ENCODE measurements at regions not wholly inside any gene's neighbourhood (a gene's known extent, or its start where the extent isn't known, plus 50 kb on each side); places are given as distances from the start of the nearest gene placed in this dataset.

DNA sequence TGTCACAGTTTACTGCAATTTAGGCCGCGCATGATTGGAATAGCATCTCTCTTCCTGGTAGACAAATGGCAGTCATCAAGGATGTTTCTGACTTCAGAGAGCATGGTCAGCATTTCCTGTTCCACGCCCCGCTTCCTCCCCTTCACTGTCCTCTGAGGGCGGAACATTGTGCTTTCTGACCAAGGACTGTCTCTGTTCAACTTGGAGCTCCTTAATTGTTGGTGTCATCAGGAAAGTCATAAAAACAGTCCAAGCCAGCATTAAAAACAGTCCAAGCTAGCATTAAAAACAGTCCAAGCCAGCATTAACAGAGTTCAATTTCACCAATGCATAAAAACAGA lies 301.3 kb upstream of the IRX4 start:
- Mint-ChIP-seq H3K9me3 (no peaks in the 10 kb centered on the region), H3K4me3 (no peak overlapping the region), H3K27me3 (peaks cover 13% of the 10 kb centered on the region), H3K36me3 (no peaks in the 10 kb centered on the region), H3K4me1 (no peaks in the 10 kb centered on the region), H3K27ac (no peak overlapping the region)
- DNase-seq, result no peak

- H3K4me1 Mint-ChIP-seq, result no peaks in the 10 kb centered on the region
- H3K9me3 Mint-ChIP-seq, result no peaks in the 10 kb centered on the region
- DNase-seq, result no peak
- H3K36me3 Mint-ChIP-seq, result no peaks in the 10 kb centered on the region
- H3K4me3 Mint-ChIP-seq, result no peak overlapping the region
- H3K27me3 Mint-ChIP-seq, result peaks cover 13% of the 10 kb centered on the region
- H3K27ac Mint-ChIP-seq, result no peak overlapping the region
These were observed 300.7 kb upstream of the IRX4 start for GRCh38 chr5:2183154-2184025.

DNA sequence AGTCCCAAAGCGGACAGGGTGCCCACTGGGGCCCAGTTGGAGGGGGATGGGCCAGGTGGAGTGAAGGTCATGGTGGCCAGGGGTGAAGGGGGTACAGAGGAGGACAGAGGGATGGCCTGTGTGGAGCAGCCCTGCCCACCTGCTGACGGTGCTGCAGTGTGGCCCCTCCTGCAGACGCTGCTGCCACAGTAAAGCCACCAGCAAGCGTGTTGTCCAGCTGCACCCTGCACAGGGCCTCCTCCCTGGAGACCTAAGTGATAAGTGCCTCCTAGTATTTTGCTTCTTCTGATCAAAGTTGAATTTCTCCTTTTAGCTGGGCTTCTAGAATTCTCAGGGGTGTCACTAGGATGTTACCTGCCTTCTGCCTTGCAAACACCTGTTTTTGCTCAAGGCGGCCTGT lies 299.3 kb upstream of the IRX4 start:
- Mint-ChIP-seq H3K27me3 (peaks cover 13% of the 10 kb centered on the region), H3K36me3 (no peaks in the 10 kb centered on the region), H3K9me3 (no peaks in the 10 kb centered on the region), H3K4me1 (no peaks in the 10 kb centered on the region), H3K27ac (no peak overlapping the region), H3K4me3 (no peak overlapping the region)
- DNase-seq, result no peak

- Mint-ChIP-seq H3K9me3 (no peaks in the 10 kb centered on the region), H3K4me1 (no peaks in the 10 kb centered on the region)
These were observed 298.8 kb upstream of the IRX4 start for GRCh38 chr5:2181557-2181956.

DNA sequence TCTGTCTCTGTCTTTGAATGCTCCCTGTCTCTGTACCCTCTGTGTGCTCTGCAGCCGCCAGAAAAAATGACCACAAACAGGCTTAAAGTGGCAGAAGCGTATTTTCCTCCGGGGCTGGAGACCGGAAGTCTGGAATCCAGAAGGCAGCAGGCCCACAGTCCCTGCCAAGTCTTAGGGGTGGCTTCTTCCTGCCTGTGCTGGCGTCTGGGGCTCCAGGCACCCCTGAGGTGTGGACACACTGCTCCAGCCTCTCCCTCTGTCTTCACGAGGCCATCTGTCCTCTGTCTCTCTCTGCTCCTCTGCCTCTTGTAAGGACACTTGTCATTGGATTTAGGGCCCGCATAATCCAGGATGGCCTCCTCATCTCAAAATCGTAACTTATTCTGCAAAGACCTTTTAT lies 298.4 kb upstream of the IRX4 start:
- Mint-ChIP-seq H3K4me1 (no peaks in the 10 kb centered on the region), H3K9me3 (no peaks in the 10 kb centered on the region), H3K36me3 (no peaks in the 10 kb centered on the region), H3K4me3 (no peak overlapping the region), H3K27me3 (peaks cover 9% of the 10 kb centered on the region), H3K27ac (no peak overlapping the region)
- no peak for DNase-seq

More at GRCh38 chr5:2181557-2181956, 298.8 kb upstream of the IRX4 start:
- no peak for DNase-seq
- H3K27ac Mint-ChIP-seq, result no peak overlapping the region
- no peaks in the 10 kb centered on the region for H3K36me3 Mint-ChIP-seq
- H3K4me3 Mint-ChIP-seq, result no peak overlapping the region
- H3K27me3 Mint-ChIP-seq, result peaks cover 10% of the 10 kb centered on the region

DNA sequence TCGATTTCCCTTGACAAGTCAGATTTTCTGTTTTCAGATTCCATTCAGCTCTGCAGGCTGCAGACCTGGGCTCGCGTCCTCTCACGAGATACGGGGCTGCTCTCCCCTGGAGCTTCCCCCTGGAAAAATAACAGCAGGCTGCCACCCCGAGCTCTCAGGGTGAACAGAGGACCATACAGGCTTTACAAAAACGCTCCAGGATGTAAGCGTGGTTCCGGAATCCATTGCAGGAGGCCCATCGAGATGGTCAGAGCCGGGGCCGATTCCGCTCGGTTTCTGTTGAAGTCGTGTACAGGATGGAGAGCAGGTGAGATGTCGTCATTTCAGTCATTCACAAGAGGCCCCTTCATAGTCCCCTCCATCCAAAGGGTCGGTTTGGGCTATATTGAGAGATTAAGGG lies 297.7 kb upstream of the IRX4 start:
- H3K4me1 Mint-ChIP-seq, result no peaks in the 10 kb centered on the region
- no peak for DNase-seq
- H3K36me3 Mint-ChIP-seq, result no peaks in the 10 kb centered on the region
- H3K27ac Mint-ChIP-seq, result no peak overlapping the region
- no peaks in the 10 kb centered on the region for H3K9me3 Mint-ChIP-seq
- peaks cover 9% of the 10 kb centered on the region for H3K27me3 Mint-ChIP-seq
- no peak overlapping the region for H3K4me3 Mint-ChIP-seq

GRCh38 chr5:2179861-2180260 lies 297.1 kb upstream of the IRX4 start:
- H3K4me1 Mint-ChIP-seq, result no peaks in the 10 kb centered on the region
- H3K27ac Mint-ChIP-seq, result no peak overlapping the region
- no peaks in the 10 kb centered on the region for H3K9me3 Mint-ChIP-seq

GRCh38 chr5:2178528-2178927 lies 295.8 kb upstream of the IRX4 start:
- Mint-ChIP-seq H3K27me3 (peaks cover 3% of the 10 kb centered on the region), H3K9me3 (no peaks in the 10 kb centered on the region), H3K4me1 (no peaks in the 10 kb centered on the region), H3K4me3 (no peak overlapping the region), H3K36me3 (no peaks in the 10 kb centered on the region), H3K27ac (no peak overlapping the region)
- no peak for DNase-seq

More at GRCh38 chr5:2179861-2180260, 297.1 kb upstream of the IRX4 start:
- Mint-ChIP-seq H3K27me3 (peaks cover 9% of the 10 kb centered on the region), H3K4me3 (no peak overlapping the region), H3K36me3 (no peaks in the 10 kb centered on the region)
- DNase-seq, result no peak

- DNase-seq, result no peak
- Mint-ChIP-seq H3K36me3 (no peaks in the 10 kb centered on the region), H3K4me1 (no peaks in the 10 kb centered on the region), H3K4me3 (no peak overlapping the region), H3K27ac (no peak overlapping the region), H3K27me3 (peaks cover 3% of the 10 kb centered on the region), H3K9me3 (no peaks in the 10 kb centered on the region)
These were observed 295.3 kb upstream of the IRX4 start for GRCh38 chr5:2178071-2178477.

DNA sequence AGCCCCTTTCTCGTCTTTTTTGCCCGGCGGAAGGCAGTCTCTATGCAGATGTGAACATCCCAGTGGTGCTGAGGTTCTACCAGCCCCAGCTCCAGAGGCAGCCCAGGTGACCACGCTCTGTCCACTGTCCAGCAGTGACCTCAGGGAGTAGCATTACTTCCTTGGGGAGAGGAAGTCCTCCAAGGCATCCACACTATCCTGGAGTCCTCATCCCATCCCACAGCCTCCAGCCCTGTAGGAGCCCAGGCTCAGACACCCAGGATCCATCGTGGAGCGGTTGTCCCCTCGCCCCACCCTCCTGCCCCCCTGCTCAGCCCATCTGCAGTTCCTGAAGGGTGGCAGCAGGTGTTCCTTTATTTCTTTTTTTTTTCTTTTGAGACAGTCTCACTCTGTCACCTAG lies 294.5 kb upstream of the IRX4 start:
- no peaks in the 10 kb centered on the region for H3K9me3 Mint-ChIP-seq
- no peak overlapping the region for H3K27ac Mint-ChIP-seq
- DNase-seq, result no peak
- no peaks in the 10 kb centered on the region for H3K4me1 Mint-ChIP-seq
- H3K27me3 Mint-ChIP-seq, result peaks cover 1% of the 10 kb centered on the region
- H3K36me3 Mint-ChIP-seq, result no peaks in the 10 kb centered on the region
- no peak overlapping the region for H3K4me3 Mint-ChIP-seq

DNA sequence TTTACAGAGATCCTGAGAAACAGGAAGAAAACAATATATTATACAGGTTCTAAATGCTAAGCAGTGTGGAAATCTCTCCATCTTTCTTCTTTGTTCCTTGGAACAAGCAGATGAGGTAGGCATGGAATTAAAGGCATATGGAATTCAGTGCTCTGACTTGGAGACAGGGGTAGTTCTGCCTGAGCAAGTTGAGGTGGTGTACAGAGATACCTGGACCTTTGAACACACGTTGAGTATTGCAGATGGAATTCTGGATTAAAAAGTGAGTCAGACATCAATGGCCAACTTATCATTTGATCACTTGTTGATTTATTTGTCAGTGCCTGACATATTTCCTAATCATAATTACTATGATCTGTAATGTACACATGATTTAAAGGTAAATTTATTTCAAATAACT lies 293.9 kb upstream of the IRX4 start:
- Mint-ChIP-seq H3K9me3 (no peaks in the 10 kb centered on the region), H3K4me3 (no peak overlapping the region), H3K36me3 (no peaks in the 10 kb centered on the region), H3K27me3 (peaks cover 6% of the 10 kb centered on the region), H3K27ac (no peak overlapping the region), H3K4me1 (no peaks in the 10 kb centered on the region)
- DNase-seq, result no peak

GRCh38 chr5:2175842-2176404 lies 293.2 kb upstream of the IRX4 start:
- no peaks in the 10 kb centered on the region for H3K36me3 Mint-ChIP-seq
- no peak overlapping the region for H3K4me3 Mint-ChIP-seq
- H3K9me3 Mint-ChIP-seq, result no peaks in the 10 kb centered on the region
- no peaks in the 10 kb centered on the region for H3K4me1 Mint-ChIP-seq
- DNase-seq, result no peak
- H3K27ac Mint-ChIP-seq, result no peak overlapping the region
- H3K27me3 Mint-ChIP-seq, result peaks cover 6% of the 10 kb centered on the region

DNA sequence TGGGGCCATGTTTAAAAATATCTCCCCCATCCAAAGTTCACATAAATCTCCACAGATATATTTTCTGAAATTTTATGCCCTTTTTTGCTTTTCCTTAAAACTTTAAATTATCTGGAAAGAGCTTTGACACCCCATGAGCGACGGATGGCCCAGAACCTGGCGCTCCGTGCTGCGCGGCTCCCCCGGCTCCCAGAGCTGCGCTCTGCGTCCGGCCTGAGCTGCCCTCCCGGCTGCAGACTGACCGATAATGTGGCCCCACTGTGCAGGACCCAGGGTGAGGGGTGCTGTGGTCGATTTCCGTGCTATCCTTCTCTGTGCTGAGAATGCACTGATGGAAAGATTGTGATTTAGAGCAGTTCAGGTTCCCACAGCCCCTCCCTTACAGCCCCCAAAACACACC lies 292.3 kb upstream of the IRX4 start:
- Mint-ChIP-seq H3K9me3 (no peaks in the 10 kb centered on the region), H3K27ac (no peak overlapping the region), H3K36me3 (no peaks in the 10 kb centered on the region), H3K27me3 (peaks cover 6% of the 10 kb centered on the region), H3K4me3 (no peak overlapping the region), H3K4me1 (no peaks in the 10 kb centered on the region)
- no peak for DNase-seq

GRCh38 chr5:2174538-2174937 lies 291.8 kb upstream of the IRX4 start:
- H3K36me3 Mint-ChIP-seq, result no peaks in the 10 kb centered on the region
- no peaks in the 10 kb centered on the region for H3K4me1 Mint-ChIP-seq
- no peaks in the 10 kb centered on the region for H3K9me3 Mint-ChIP-seq
- no peak overlapping the region for H3K27ac Mint-ChIP-seq
- DNase-seq, result no peak
- no peak overlapping the region for H3K4me3 Mint-ChIP-seq
- peaks cover 6% of the 10 kb centered on the region for H3K27me3 Mint-ChIP-seq

DNA sequence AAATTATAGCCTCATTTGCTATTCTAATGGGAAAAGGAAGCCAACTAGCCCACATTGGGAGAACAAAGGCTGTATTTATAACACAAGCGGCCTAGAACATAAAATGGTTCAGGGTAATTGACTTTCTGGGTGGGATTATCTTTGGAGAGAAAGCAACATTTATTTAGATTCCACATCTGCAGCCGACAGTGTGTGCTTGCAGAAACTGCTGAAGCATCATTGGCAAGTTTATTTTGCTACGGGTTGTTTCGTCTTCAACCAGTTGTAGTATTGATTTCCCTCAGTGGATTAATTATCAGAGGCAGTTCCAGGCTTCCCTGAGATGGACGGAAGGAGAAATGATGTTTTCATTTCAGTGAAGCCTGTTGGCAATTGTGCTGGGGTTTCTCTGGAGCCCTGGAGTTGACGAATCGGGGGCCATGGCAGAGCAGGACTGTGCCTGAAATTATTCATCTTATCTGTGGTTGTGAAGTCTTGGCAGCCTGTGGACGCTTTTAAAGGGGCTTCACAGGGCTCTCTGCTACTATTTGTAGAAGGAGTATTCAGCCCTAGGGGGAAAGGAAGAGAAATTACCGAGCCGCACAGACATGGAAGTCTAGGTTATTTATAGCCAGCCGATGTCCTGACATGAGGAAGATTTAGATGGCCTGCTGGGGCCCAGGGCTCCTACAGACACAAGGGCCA lies 290.6 kb upstream of the IRX4 start:
- H3K9me3 Mint-ChIP-seq, result no peaks in the 10 kb centered on the region
- H3K36me3 Mint-ChIP-seq, result no peaks in the 10 kb centered on the region

DNA sequence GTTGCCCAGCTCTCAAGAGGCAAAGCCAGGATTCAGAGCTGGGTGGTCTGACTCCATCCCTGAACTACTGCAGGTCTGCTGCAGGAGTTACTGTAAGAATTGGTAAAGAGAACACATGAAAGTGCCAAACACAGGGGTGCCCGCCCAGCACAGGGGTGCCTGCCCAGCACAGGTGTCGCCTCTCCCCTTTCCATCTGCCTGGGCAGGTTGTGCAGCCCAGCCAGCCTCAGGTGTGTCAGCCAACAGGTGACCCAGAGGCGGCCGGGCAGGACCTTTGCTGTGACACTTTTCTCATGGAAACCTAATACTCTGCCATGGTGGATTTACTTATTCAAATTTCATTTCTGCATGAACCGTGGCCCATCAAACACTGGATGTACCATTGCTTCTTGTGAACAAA lies 289.7 kb upstream of the IRX4 start:
- H3K36me3 Mint-ChIP-seq, result no peaks in the 10 kb centered on the region
- DNase-seq, result no peak
- H3K9me3 Mint-ChIP-seq, result no peaks in the 10 kb centered on the region
- no peak overlapping the region for H3K4me3 Mint-ChIP-seq
- H3K4me1 Mint-ChIP-seq, result no peaks in the 10 kb centered on the region
- peaks cover 13% of the 10 kb centered on the region for H3K27me3 Mint-ChIP-seq
- H3K27ac Mint-ChIP-seq, result no peak overlapping the region

More for the DNA sequence above, 290.6 kb upstream of the IRX4 start:
- no peak for DNase-seq
- Mint-ChIP-seq H3K4me1 (no peaks in the 10 kb centered on the region), H3K27me3 (peaks cover 10% of the 10 kb centered on the region), H3K4me3 (no peak overlapping the region), H3K27ac (no peak overlapping the region)

Measured in activated naive CD8-positive, alpha-beta T cell treated with anti-CD3 and anti-CD28 coated beads for 36 hours (primary cell).